ENCODE measurements at regions not wholly inside any gene's neighbourhood (a gene's known extent, or its start where the extent isn't known, plus 50 kb on each side); places are given as distances from the start of the nearest gene placed in this dataset.

- TF ChIP-seq POLR2A (IDR thresholded peaks at IDR 0.05; ENCODE audit: insufficient read depth in 1 of 2, low read depth in 2 of 2, low read length in 2 of 2) (no peak), IRF2 (CRISPR knock-in tag; IDR thresholded peaks at IDR 0.05) (no peak), RFX5 (IDR thresholded peaks at IDR 0.05; ENCODE audit: low read depth, low read length) (no peak), SIN3A (IDR thresholded peaks at IDR 0.05; ENCODE audit: borderline replicate concordance, low read depth, low read length) (no peak), TP53 (CRISPR knock-in tag; conservative IDR thresholded peaks at IDR 0.05) (no peak), ZFP36 (IDR thresholded peaks at IDR 0.05; ENCODE audit: borderline replicate concordance, low read depth, low read length, partially characterized antibody) (no peak), ZC3H4 (CRISPR knock-in tag; IDR thresholded peaks at IDR 0.05; ENCODE audit: borderline replicate concordance) (no peak), ZNF704 (CRISPR knock-in tag; IDR thresholded peaks at IDR 0.05; ENCODE audit: borderline replicate concordance) (no peak), ZBTB33 (CRISPR knock-in tag; IDR thresholded peaks at IDR 0.05) (no peak), SMC3 (IDR thresholded peaks at IDR 0.05; ENCODE audit: low read length) (no peak), MAZ (IDR thresholded peaks at IDR 0.05; ENCODE audit: borderline replicate concordance, low read depth, low read length) (no peak), MAZ (CRISPR knock-in tag; IDR thresholded peaks at IDR 0.05; ENCODE audit: low read depth) (no peak)
- TF ChIP-seq, protein P1, sequence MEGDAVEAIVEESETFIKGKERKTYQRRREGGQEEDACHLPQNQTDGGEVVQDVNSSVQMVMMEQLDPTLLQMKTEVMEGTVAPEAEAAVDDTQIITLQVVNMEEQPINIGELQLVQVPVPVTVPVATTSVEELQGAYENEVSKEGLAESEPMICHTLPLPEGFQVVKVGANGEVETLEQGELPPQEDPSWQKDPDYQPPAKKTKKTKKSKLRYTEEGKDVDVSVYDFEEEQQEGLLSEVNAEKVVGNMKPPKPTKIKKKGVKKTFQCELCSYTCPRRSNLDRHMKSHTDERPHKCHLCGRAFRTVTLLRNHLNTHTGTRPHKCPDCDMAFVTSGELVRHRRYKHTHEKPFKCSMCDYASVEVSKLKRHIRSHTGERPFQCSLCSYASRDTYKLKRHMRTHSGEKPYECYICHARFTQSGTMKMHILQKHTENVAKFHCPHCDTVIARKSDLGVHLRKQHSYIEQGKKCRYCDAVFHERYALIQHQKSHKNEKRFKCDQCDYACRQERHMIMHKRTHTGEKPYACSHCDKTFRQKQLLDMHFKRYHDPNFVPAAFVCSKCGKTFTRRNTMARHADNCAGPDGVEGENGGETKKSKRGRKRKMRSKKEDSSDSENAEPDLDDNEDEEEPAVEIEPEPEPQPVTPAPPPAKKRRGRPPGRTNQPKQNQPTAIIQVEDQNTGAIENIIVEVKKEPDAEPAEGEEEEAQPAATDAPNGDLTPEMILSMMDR (CRISPR knock-in tag; IDR thresholded peaks at IDR 0.05): no peak
Measured at GRCh38 chr5:84715686-84716085, 331.0 kb upstream of the EDIL3 start.

All from HepG2 (cell line).